Thymus (tissue), 11 donors: ENCODE measurements at regions not wholly inside any gene's neighbourhood (a gene's known extent, or its start where the extent isn't known, plus 50 kb on each side); places are given as distances from the start of the nearest gene placed in this dataset.

ENCODE experiments used
- DNase-seq, 9 donors: peaks; one replicate each; pipeline ENCODE4 v3.0.0-alpha.2; 2013; ENCODE audit warnings: low spot score in 9 of 9, low read depth in 6 of 9, missing footprints in 1 of 9
- H3K27ac ChIP-seq, 2 donors: one replicate each; pipeline ENCODE4 v1.5.1; 2013; ENCODE audit warnings: control low read depth in 1 of 2, low read depth in 1 of 2, low read length in 1 of 2, mild to moderate bottlenecking in 1 of 2, moderate library complexity in 1 of 2
- H3K27me3 ChIP-seq, 2 donors: one replicate each; pipeline ENCODE4 v1.5.1; 2013; ENCODE audit warnings: low read length in 1 of 2; ENCODE audit not compliant: control insufficient read depth in 2 of 2, insufficient read depth in 1 of 2
- H3K36me3 ChIP-seq, 2 donors: one replicate each; pipeline ENCODE4 v1.5.1; 2013; ENCODE audit warnings: low read length in 1 of 2, mild to moderate bottlenecking in 1 of 2, moderate library complexity in 1 of 2; ENCODE audit not compliant: control insufficient read depth in 2 of 2, insufficient read depth in 2 of 2
- H3K4me1 ChIP-seq, 2 donors: one replicate each; pipeline ENCODE4 v1.5.1; 2013; ENCODE audit warnings: low read length in 2 of 2; ENCODE audit not compliant: control insufficient read depth in 2 of 2, insufficient read depth in 2 of 2
- H3K4me3 ChIP-seq, 2 donors: one replicate each; pipeline ENCODE4 v1.5.1; 2013; ENCODE audit warnings: low read length in 2 of 2, control low read depth in 1 of 2, mild to moderate bottlenecking in 1 of 2
- H3K9me3 ChIP-seq, 2 donors: one replicate each; pipeline ENCODE4 v1.5.1; 2013; ENCODE audit warnings: low read length in 1 of 2, mild to moderate bottlenecking in 1 of 2; ENCODE audit not compliant: control insufficient read depth in 2 of 2, insufficient read depth in 1 of 2
- WGBS: extraction: QIAGEN DNeasy Blood & Tissue Kit; methylation state at CpG from one replicate; pipeline ENCODE4 v1.1.7; 2013; 5-methylcytosine and 5-hydroxymethylcytosine counted together
- donor health status: healthy.

GRCh38 chr1:20421441-20421840 is 64.6 kb downstream of the CAMK2N1 start:
- no peaks in the 10 kb centered on the region for H3K9me3 ChIP-seq
- H3K4me1 ChIP-seq = no peaks in the 10 kb centered on the region
- H3K36me3 ChIP-seq = no peaks in the 10 kb centered on the region
- no peak for DNase-seq
- H3K27ac ChIP-seq = no peak overlapping the region
- H3K27me3 ChIP-seq = no peaks in the 10 kb centered on the region
- 75% methylated on average over 2 of the region's 2 CpGs for WGBS
- no peak overlapping the region for H3K4me3 ChIP-seq

DNA sequence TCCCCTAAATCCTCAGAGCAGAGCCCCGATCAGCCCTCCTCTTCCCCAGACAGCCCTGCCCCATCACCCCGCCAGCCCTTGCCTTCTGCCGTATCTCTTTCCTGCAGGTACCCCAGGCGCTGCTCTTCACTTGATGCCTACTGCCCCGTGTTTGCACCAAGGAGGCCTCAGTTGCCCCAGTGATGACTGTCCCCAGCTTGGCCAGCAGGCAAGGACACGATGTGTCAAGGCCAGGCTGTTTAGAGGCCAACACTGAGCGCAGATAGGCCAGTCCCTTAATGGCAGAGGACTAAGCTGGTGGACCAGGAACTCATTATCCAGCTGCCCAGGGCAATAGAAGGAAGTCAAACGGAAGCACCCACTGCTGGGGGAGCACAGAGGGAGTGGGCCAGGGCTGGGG is 68.4 kb downstream of the CAMK2N1 start:
- Histone ChIP-seq H3K27me3 (no peaks in the 10 kb centered on the region), H3K9me3 (no peaks in the 10 kb centered on the region), H3K27ac (no peak overlapping the region), H3K4me1 (no peaks in the 10 kb centered on the region), H3K36me3 (no peaks in the 10 kb centered on the region), H3K4me3 (no peak overlapping the region)
- WGBS = 81% methylated on average over 8 of the region's 8 CpGs
- no peak for DNase-seq

DNA sequence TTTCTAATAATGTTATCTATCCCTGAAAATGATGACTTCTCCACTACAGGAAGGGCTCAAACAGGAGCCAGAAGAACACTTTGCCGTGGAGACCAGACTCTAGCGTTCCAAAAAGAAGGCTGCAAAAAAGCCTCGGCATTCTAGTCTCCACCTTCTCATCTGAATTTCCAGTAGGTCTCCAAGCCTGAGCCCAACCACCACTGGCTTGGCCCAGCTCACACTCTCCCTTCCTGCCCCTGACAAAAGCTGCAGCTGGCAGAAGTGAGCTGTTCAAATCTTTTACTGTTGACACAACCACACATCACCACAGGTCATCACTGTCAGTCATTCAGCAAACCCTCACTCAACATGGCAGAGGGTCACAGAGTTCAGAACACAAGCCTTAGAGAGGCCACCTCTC is 69.3 kb downstream of the CAMK2N1 start:
- H3K9me3 ChIP-seq = no peaks in the 10 kb centered on the region
- no peak overlapping the region for H3K4me3 ChIP-seq
- H3K27me3 ChIP-seq = no peaks in the 10 kb centered on the region
- WGBS = 94% methylated on average over 3 of the region's 3 CpGs
- H3K36me3 ChIP-seq = no peaks in the 10 kb centered on the region
- no peaks in the 10 kb centered on the region for H3K4me1 ChIP-seq
- no peak for DNase-seq
- H3K27ac ChIP-seq = no peak overlapping the region

GRCh38 chr1:20413776-20414140 is 72.3 kb downstream of the CAMK2N1 start:
- no peak for DNase-seq
- H3K36me3 ChIP-seq = no peaks in the 10 kb centered on the region
- no peak overlapping the region for H3K4me3 ChIP-seq
- H3K9me3 ChIP-seq = no peaks in the 10 kb centered on the region
- no peaks in the 10 kb centered on the region for H3K4me1 ChIP-seq
- no peak overlapping the region for H3K27ac ChIP-seq
- 83% methylated on average over 3 of the region's 3 CpGs for WGBS
- H3K27me3 ChIP-seq = no peaks in the 10 kb centered on the region

GRCh38 chr1:20413136-20413775 is 72.8 kb downstream of the CAMK2N1 start:
- Histone ChIP-seq H3K9me3 (no peaks in the 10 kb centered on the region), H3K36me3 (no peaks in the 10 kb centered on the region), H3K4me1 (no peaks in the 10 kb centered on the region), H3K4me3 (no peak overlapping the region), H3K27me3 (no peaks in the 10 kb centered on the region), H3K27ac (no peak overlapping the region)
- DNase-seq = no peak
- 82% methylated on average over 11 of the region's 11 CpGs for WGBS

GRCh38 chr1:20411196-20411980 is 74.6 kb downstream of the CAMK2N1 start:
- no peaks in the 10 kb centered on the region for H3K4me1 ChIP-seq
- no peak for DNase-seq
- H3K9me3 ChIP-seq = no peaks in the 10 kb centered on the region
- H3K36me3 ChIP-seq = no peaks in the 10 kb centered on the region
- H3K27ac ChIP-seq = no peak overlapping the region
- H3K27me3 ChIP-seq = no peaks in the 10 kb centered on the region
- no peak overlapping the region for H3K4me3 ChIP-seq
- 86% methylated on average over 10 of the region's 10 CpGs for WGBS

DNA sequence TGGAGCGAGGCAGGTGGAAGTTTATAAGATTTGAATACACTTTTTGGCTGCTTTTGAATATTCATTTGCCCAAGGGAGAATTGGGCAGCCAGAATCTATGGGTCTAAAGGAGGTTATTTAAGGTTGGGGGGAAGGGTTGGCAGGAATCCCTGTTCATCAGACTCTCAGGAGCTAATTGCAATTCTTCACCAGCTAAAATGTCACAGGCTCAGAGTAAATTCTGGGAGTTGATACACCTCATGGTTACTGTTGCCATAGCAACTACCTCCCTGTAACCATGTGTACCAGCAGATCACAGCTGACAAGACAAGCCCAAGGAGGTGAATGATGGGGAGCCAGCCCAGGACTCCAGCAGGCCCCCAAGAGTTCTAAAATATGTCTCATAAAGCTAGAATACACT is 75.5 kb downstream of the CAMK2N1 start:
- H3K27ac ChIP-seq = no peak overlapping the region
- no peak for DNase-seq
- H3K4me3 ChIP-seq = no peak overlapping the region
- no peaks in the 10 kb centered on the region for H3K36me3 ChIP-seq
- 97% methylated on average over 1 of the region's 1 CpG for WGBS
- H3K9me3 ChIP-seq = no peaks in the 10 kb centered on the region
- H3K4me1 ChIP-seq = no peaks in the 10 kb centered on the region
- H3K27me3 ChIP-seq = peaks cover 0 to 4% of the 10 kb centered on the region in 2 donors

DNA sequence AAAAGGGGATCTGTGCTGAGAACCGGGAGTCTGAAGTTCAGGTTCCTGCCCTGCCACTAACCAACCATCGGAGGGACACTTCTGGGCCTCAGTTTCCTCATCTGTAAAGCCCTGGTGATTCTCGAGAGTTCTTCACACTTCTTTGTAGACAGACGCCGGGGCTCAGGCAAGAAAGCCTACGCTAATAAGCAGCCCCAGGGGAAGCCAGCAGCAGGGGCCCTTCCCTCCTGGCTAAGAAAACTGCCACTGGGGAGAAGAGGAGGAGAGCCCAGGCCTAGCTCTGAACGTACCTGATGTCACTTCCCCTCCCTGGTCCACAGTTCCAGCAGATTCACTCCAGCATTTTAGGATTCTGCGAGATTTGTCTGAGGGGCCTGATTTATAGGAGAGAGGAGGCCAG is 76.0 kb downstream of the CAMK2N1 start:
- Histone ChIP-seq H3K4me3 (no peak overlapping the region), H3K27me3 (peaks cover 0 to 9% of the 10 kb centered on the region in 2 donors), H3K36me3 (no peaks in the 10 kb centered on the region), H3K27ac (no peak overlapping the region), H3K9me3 (no peaks in the 10 kb centered on the region), H3K4me1 (no peaks in the 10 kb centered on the region)
- 69% methylated on average over 8 of the region's 8 CpGs for WGBS
- no peak for DNase-seq

DNA sequence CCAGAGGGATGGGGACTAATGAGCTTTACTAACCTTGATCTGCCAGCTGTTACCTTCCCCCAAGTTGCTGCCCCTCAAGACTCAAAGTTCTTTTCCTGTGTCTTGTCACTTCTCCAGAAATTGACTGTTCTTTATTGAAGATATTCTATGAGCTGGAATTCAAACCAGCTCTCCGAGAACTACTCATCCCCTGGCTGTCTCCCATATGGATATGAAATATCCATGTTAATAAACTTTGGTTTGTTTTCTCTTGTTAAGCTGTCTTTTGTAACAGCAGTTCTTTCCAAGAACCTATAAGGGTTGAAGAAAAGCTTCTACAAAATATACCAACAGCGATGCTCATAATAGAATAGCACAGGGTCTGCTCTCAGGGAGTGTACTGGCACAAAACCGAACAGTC is 77.0 kb downstream of the CAMK2N1 start:
- WGBS = 91% methylated on average over 3 of the region's 3 CpGs
- H3K36me3 ChIP-seq = no peaks in the 10 kb centered on the region
- H3K4me3 ChIP-seq = no peak overlapping the region
- no peak overlapping the region for H3K27ac ChIP-seq
- no peaks in the 10 kb centered on the region for H3K4me1 ChIP-seq
- peaks cover 3 to 19% of the 10 kb centered on the region in 2 donors for H3K27me3 ChIP-seq
- DNase-seq = no peak
- H3K9me3 ChIP-seq = no peaks in the 10 kb centered on the region
